ENCODE measurements at regions not wholly inside any gene's neighbourhood (a gene's known extent, or its start where the extent isn't known, plus 50 kb on each side); places are given as distances from the start of the nearest gene placed in this dataset.
"Not testable (repeated sequence)": the region's sequence is repeated elsewhere in the genome, so short reads cannot be mapped to it uniquely, and the experiment has no call there.

DNA sequence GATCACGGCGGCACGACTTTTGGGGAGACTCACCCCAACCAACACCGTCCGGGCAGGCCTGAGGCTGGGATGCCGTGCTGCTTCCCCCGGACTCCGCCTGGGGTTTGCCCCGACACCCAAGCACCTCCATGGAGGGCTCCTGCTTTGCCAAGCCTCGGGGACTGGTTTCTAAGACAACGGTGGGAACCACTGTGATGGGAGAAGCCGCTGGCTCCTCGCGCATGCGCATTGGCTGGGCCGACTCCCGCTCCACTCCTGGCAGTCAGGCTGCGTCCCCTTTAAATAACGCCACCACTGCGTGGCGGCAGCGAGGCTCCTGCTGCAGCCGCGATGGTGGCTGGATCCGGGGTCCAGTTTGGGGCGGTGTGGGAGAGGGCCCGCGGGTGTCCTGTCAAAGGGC, 201.0 kb downstream of the ZNF716 start:
- H3K9me3 ChIP-seq, result peaks cover 69% of the 10 kb centered on the region

DNA sequence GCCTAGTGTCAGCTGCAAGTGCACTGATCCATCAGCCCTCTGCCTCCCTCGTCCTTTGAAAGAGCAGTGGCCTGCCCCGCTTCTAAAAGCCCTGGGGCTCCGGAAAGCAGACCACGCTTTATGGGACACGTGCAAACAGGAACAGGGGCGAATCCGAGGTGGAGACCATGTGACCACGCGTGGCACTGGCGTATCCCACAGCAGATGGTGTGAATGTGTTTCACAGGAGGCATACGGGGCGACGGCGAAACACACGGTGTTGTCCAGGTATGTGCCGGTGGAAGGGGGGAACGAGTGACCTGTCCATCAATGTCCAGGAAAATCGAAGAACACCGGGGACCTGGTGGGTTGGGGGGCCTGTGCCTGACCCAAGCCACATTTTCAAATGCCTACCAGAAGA, 201.6 kb downstream of the ZNF716 start:
- intact Hi-C loops (cut with DNase I, micrococcal nuclease); H3K4me3 ChIP-seq; H3K36me3 ChIP-seq (ENCODE audit: low read depth); ATAC-seq; DNase-seq; H3K4me1 ChIP-seq (ENCODE audit: low read depth): not testable (repeated sequence)
- peaks cover 68% of the 10 kb centered on the region for H3K9me3 ChIP-seq

More for the DNA sequence above, 201.0 kb downstream of the ZNF716 start:
- no peaks in the 10 kb centered on the region for H3K4me1 ChIP-seq (ENCODE audit: low read depth)
- no peak for DNase-seq
- intact Hi-C loops (cut with DNase I, micrococcal nuclease), result no loop called here
- TF ChIP-seq, protein P1, sequence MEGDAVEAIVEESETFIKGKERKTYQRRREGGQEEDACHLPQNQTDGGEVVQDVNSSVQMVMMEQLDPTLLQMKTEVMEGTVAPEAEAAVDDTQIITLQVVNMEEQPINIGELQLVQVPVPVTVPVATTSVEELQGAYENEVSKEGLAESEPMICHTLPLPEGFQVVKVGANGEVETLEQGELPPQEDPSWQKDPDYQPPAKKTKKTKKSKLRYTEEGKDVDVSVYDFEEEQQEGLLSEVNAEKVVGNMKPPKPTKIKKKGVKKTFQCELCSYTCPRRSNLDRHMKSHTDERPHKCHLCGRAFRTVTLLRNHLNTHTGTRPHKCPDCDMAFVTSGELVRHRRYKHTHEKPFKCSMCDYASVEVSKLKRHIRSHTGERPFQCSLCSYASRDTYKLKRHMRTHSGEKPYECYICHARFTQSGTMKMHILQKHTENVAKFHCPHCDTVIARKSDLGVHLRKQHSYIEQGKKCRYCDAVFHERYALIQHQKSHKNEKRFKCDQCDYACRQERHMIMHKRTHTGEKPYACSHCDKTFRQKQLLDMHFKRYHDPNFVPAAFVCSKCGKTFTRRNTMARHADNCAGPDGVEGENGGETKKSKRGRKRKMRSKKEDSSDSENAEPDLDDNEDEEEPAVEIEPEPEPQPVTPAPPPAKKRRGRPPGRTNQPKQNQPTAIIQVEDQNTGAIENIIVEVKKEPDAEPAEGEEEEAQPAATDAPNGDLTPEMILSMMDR (IDR thresholded peaks at IDR 0.05), result no peak
- H3K36me3 ChIP-seq (ENCODE audit: low read depth), result no peaks in the 10 kb centered on the region
- ATAC-seq, result no peak
- H3K4me3 ChIP-seq, result no peak overlapping the region

DNA sequence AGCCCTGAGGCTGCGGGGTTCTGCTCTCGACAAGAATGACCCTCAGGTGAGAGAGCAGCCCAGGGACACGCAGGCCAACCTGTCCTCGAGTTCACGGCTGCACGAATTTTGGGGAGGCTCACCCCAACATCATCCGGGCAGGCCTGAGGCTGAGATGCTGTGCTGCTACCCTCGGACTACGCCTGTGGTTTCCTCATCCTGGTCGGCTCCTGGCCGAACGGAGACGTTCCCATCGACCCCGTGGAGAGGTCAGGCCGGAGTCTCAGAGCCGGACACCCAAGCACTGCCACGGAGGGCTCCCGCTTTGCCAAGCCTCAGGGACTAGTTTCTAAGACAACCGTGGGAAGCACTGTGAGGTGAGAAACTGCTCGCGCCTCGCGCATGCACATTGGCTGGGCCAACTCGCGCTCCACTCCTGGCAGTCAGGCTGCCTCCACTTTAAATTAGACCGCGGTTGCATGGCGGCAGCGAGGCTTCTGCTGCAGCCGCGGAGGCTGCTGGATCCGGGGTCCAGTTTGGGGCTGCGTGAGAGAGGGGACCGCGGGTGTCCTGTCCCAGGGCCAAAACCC, 203.4 kb downstream of the ZNF716 start:
- ATAC-seq (no peak), DNase-seq (no peak)
- Histone ChIP-seq H3K9me3 (peaks cover 67% of the 10 kb centered on the region), H3K4me3 (no peak overlapping the region), H3K4me1 (ENCODE audit: low read depth) (no peaks in the 10 kb centered on the region), H3K36me3 (ENCODE audit: low read depth) (no peaks in the 10 kb centered on the region)
- TF ChIP-seq, protein P1 (IDR thresholded peaks at IDR 0.05), result no peak
- intact Hi-C loops (cut with DNase I, micrococcal nuclease), result no loop called here

DNA sequence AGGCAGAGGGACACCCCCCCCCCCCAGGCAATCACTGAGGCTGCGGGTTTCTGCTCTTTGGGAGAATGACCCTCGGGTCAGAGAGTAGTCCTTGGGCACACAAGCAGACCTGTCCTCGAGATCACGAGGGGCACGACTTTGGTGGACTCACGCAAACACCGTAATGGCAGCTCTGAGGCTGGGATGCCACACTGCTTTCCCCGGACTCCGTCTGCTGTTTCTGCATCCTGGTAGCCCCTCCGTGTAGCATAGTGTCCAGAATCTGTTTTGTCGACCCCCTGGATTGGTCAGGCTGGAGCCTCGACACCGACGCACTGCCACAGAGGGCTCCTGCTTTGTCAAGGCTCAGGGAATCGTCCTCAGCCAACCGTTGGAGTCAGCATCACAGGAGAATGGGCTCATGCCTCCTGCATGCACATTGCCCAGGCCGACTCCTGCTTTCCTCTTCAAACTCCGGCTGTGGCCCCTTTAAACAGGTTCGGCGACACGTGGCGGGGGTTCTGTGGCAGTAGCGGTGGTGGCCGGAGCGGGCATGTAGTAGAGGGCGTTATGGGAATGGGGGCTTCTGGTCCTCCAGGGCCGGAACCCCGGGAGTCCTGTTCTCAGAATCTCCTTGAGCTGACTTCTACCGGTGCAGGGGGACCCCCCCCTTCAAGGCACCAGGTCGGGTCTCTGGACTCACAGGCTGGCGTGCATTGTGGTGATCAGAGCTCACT, 205.3 kb downstream of the ZNF716 start:
- H3K36me3 ChIP-seq (ENCODE audit: low read depth); DNase-seq; H3K4me3 ChIP-seq; ATAC-seq; H3K4me1 ChIP-seq (ENCODE audit: low read depth); intact Hi-C loops (cut with DNase I, micrococcal nuclease): not testable (repeated sequence)
- peaks cover 65% of the 10 kb centered on the region for H3K9me3 ChIP-seq

DNA sequence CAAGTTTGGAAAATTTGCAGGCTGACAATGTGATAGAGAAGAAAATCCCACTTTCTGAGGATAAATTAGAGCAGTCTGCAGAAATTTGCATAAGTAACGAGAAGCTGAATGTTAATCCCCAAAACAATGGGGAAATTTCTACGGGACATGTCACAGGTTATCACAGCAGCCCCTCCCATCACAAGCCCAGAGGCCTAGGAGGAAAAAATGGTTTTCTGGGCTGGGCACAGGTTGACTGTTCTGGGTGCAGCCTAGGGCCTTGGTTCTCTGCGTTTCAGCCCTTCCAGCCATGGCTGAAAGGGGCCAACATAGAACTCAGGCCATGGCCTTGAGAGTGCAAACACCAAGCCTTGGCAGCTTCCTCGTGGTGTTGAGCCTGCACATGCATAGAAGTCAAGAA, 209.2 kb downstream of the ZNF716 start:
- not testable (repeated sequence) for ATAC-seq

DNA sequence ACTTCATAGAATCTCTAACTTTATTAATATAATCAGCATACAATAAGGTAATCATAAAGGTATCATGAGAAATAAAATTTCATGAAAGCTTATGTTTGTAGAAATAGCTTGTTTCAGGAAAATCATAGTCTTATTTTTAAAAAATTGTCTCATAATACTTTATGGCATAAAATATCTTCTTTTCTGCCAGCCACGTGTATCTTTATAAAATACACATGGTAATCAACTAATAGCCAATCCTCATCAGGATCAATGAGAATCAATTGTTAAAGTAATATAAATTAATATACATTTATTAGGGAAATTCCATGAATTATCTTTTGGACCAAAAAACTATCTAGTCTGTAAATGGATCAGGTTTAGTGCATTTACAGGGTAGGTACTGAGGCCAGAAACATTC, 227.0 kb downstream of the ZNF716 start:
- H3K4me3 ChIP-seq; H3K4me1 ChIP-seq (ENCODE audit: low read depth); DNase-seq; H3K36me3 ChIP-seq (ENCODE audit: low read depth); ATAC-seq; intact Hi-C loops (cut with DNase I, micrococcal nuclease): not testable (repeated sequence)
- H3K9me3 ChIP-seq, result peaks cover 43% of the 10 kb centered on the region

More for the DNA sequence above, 209.2 kb downstream of the ZNF716 start:
- H3K4me1 ChIP-seq (ENCODE audit: low read depth); DNase-seq; H3K4me3 ChIP-seq; H3K36me3 ChIP-seq (ENCODE audit: low read depth); intact Hi-C loops (cut with DNase I, micrococcal nuclease): not testable (repeated sequence)
- peaks cover 47% of the 10 kb centered on the region for H3K9me3 ChIP-seq

DNA sequence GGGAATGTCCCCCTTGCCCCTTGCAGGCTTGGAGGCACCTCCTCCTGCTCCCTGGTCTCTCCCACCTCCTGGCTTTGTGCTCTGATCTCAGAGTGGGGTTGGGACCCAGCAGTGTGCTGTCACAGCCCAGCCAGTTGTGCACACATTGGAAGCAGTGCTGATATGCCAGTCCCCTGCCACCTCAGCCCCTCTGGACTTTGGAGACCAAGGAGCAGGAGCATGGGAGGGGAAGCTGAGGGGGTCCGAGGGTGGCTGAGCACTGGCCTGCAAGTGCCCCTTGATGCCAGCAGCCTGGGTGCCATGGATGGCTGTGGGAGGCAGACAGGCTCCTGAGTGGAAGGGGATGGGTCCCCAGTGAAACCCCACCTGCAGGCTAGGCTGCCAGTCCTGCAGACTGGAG, 235.4 kb downstream of the ZNF716 start:
- Histone ChIP-seq H3K36me3 (ENCODE audit: low read depth) (no peaks in the 10 kb centered on the region), H3K9me3 (peaks cover 32% of the 10 kb centered on the region), H3K4me1 (ENCODE audit: low read depth) (no peaks in the 10 kb centered on the region), H3K4me3 (no peak overlapping the region)
- intact Hi-C loops (cut with DNase I, micrococcal nuclease), result no loop called here
- DNase-seq (no peak), ATAC-seq (no peak)
- TF ChIP-seq, protein P1 (IDR thresholded peaks at IDR 0.05), result no peak
